Neural cell (in vitro differentiated cells): ENCODE measurements at regions not wholly inside any gene's neighbourhood (a gene's known extent, or its start where the extent isn't known, plus 50 kb on each side); places are given as distances from the start of the nearest gene placed in this dataset.

Experiments
- H2AFZ ChIP-seq: fragments of 200-600, 300-800 bp; sonication (generic), shearing (Covaris generic); 2 replicates; pipeline ENCODE4 v1.6.0; 2014; ENCODE audit warnings: low read depth, mild to moderate bottlenecking, antibody characterized with exemption, low read length, moderate library complexity
- H3F3A ChIP-seq: fragments of 200-600 bp; shearing (Covaris generic); 2 replicates; pipeline ENCODE4 v1.6.1; 2016; ENCODE audit warnings: mild to moderate bottlenecking, moderate library complexity, mixed read lengths, antibody characterized with exemption, low read length; ENCODE audit not compliant: insufficient read depth, poor library complexity, severe bottlenecking
- H3K27ac ChIP-seq: fragments of 200-600, 300-800 bp; sonication (generic), shearing (Covaris generic); 2 replicates; pipeline ENCODE4 v1.5.1; 2014; ENCODE audit warnings: mild to moderate bottlenecking, low read length, moderate library complexity
- H3K27me3 ChIP-seq: fragments of 300-800, 200-600 bp; sonication (generic), shearing (Covaris generic); 2 replicates; pipeline ENCODE4 v1.6.0; 2014; ENCODE audit warnings: mild to moderate bottlenecking, low read depth, low read length, moderate library complexity; ENCODE audit not compliant: insufficient read depth
- H3K36me3 ChIP-seq: fragments of 300-800, 200-600 bp; sonication (generic), shearing (Covaris generic); 2 replicates; pipeline ENCODE4 v1.5.1; 2014; ENCODE audit warnings: mild to moderate bottlenecking, antibody characterized with exemption, low read length, moderate library complexity; ENCODE audit not compliant: insufficient read depth
- H3K4me2 ChIP-seq: fragments of 300-800, 200-600 bp; sonication (generic), shearing (Covaris generic); 2 replicates; pipeline ENCODE4 v1.6.0; 2014; ENCODE audit warnings: mild to moderate bottlenecking, low read length
- H3K4me3 ChIP-seq: fragments of 300-800, 200-600 bp; sonication (generic), shearing (Covaris generic); 2 replicates; pipeline ENCODE4 v1.5.1; 2014; ENCODE audit warnings: mild to moderate bottlenecking, low read length, moderate library complexity
- H3K79me2 ChIP-seq: fragments of 200-600 bp; shearing (Covaris generic); replicated peaks from 2 replicates; pipeline ENCODE4 v1.6.0; 2014; ENCODE audit warnings: mild to moderate bottlenecking, low read length, moderate library complexity; ENCODE audit not compliant: insufficient read depth
- H3K9ac ChIP-seq: fragments of 300-800, 200-600 bp; sonication (generic), shearing (Covaris generic); 2 replicates; pipeline ENCODE4 v1.6.1; 2016; ENCODE audit warnings: mild to moderate bottlenecking, low read length, mixed read lengths
- H3K9me2 ChIP-seq: fragments of 200-600 bp; shearing (Covaris generic); 2 replicates; pipeline ENCODE4 v1.6.1; 2016; ENCODE audit warnings: mild to moderate bottlenecking, low read length, mixed read lengths; ENCODE audit not compliant: insufficient read depth
- H3K9me3 ChIP-seq: fragments of 200-600, 300-800 bp; sonication (generic), shearing (Covaris generic); 2 replicates; pipeline ENCODE4 v1.6.1; 2016; ENCODE audit warnings: mild to moderate bottlenecking, mixed run types, low read length, moderate library complexity, mixed read lengths
- H4K20me1 ChIP-seq: fragments of 200-600 bp; shearing (Covaris generic); 2 replicates; pipeline ENCODE4 v1.6.1; 2016; ENCODE audit warnings: mild to moderate bottlenecking, mixed run types; ENCODE audit not compliant: insufficient read depth
- CTCF ChIP-seq: fragments of 450-650 bp; IDR thresholded peaks from 2 replicates; pipeline ENCODE4 v1.5.1; 2014; ENCODE audit warnings: antibody characterized with exemption, mild to moderate bottlenecking, moderate library complexity; ENCODE audit not compliant: poor library complexity, severe bottlenecking
- EP300 ChIP-seq: fragments of 450-650 bp; conservative IDR thresholded peaks from 2 replicates; pipeline ENCODE4 v1.6.1; 2014; ENCODE audit warnings: antibody characterized with exemption, mild to moderate bottlenecking, moderate library complexity; ENCODE audit not compliant: poor library complexity, severe bottlenecking
- EZH2 ChIP-seq: fragments of 200-600, 300-800 bp; shearing (Covaris generic), sonication (generic); IDR thresholded peaks from 2 replicates; pipeline ENCODE4 v1.6.1; 2014; ENCODE audit warnings: antibody characterized with exemption, low read length, borderline replicate concordance, mild to moderate bottlenecking; ENCODE audit not compliant: insufficient read depth, poor library complexity, severe bottlenecking
- MXI1 ChIP-seq: fragments of 450-650 bp; conservative IDR thresholded peaks from 2 replicates; pipeline ENCODE4 v1.6.1; 2014; ENCODE audit warnings: antibody characterized with exemption, mild to moderate bottlenecking; ENCODE audit not compliant: poor library complexity, severe bottlenecking
- POLR2AphosphoS5 ChIP-seq: IDR thresholded peaks from 2 replicates; pipeline ENCODE4 v1.6.1; 2012
- RAD21 ChIP-seq: fragments of 450-650 bp; conservative IDR thresholded peaks from 2 replicates; pipeline ENCODE4 v1.6.1; 2014; ENCODE audit warnings: antibody characterized with exemption, mild to moderate bottlenecking, moderate library complexity
- REST ChIP-seq: IDR thresholded peaks from 2 replicates; pipeline ENCODE4 v1.6.1; 2012; ENCODE audit warnings: borderline replicate concordance
- SMC3 ChIP-seq: fragments of 450-650 bp; conservative IDR thresholded peaks from 2 replicates; pipeline ENCODE4 v1.6.1; 2014; ENCODE audit warnings: antibody characterized with exemption, mild to moderate bottlenecking, moderate library complexity; ENCODE audit not compliant: poor library complexity
- TAF1 ChIP-seq: IDR thresholded peaks from 2 replicates; pipeline ENCODE4 v1.6.1; 2012; ENCODE audit warnings: low read depth

- H3K27ac ChIP-seq, result no peak overlapping the region
- TF ChIP-seq EZH2 (no peak), MXI1 (no peak), REST (no peak), SMC3 (no peak), EP300 (no peak), POLR2AphosphoS5 (no peak), RAD21 (no peak), CTCF (no peak), TAF1 (no peak)
- no peaks in the 10 kb centered on the region for H3K9me3 ChIP-seq
- no peaks in the 10 kb centered on the region for H3K9me2 ChIP-seq
- H3K4me2 ChIP-seq, result no peak overlapping the region
- H3K4me3 ChIP-seq, result no peak overlapping the region
- no peak overlapping the region for H3K9ac ChIP-seq
- H4K20me1 ChIP-seq, result no peaks in the 10 kb centered on the region
- H3F3A ChIP-seq, result no peaks in the 10 kb centered on the region
- H3K27me3 ChIP-seq, result no peaks in the 10 kb centered on the region
- no peak overlapping the region for H2AFZ ChIP-seq
- no peaks in the 10 kb centered on the region for H3K36me3 ChIP-seq
- H3K79me2 ChIP-seq, result no peaks in the 10 kb centered on the region
Observed at GRCh38 chr18:75799449-75800330, 372.2 kb upstream of the SMIM21 start.

GRCh38 chr18:75797046-75797445 lies 369.5 kb upstream of the SMIM21 start:
- Histone ChIP-seq H3K9ac (no peak overlapping the region), H3K4me3 (no peak overlapping the region), H3F3A (no peaks in the 10 kb centered on the region), H3K4me2 (no peak overlapping the region), H3K36me3 (no peaks in the 10 kb centered on the region), H4K20me1 (no peaks in the 10 kb centered on the region), H3K27ac (no peak overlapping the region), H3K27me3 (no peaks in the 10 kb centered on the region), H3K9me3 (no peaks in the 10 kb centered on the region), H3K9me2 (no peaks in the 10 kb centered on the region), H3K79me2 (no peaks in the 10 kb centered on the region), H2AFZ (no peak overlapping the region)
- TF ChIP-seq EZH2, result no peak
- no peak for TF ChIP-seq CTCF
- no peak for TF ChIP-seq REST
- no peak for TF ChIP-seq RAD21
- TF ChIP-seq POLR2AphosphoS5, result no peak
- TF ChIP-seq TAF1, result no peak
- TF ChIP-seq SMC3, result no peak
